ENCODE measurements at regions not wholly inside any gene's neighbourhood (a gene's known extent, or its start where the extent isn't known, plus 50 kb on each side); places are given as distances from the start of the nearest gene placed in this dataset.
"Not testable (repeated sequence)": the region's sequence is repeated elsewhere in the genome, so short reads cannot be mapped to it uniquely, and the experiment has no call there.

DNA sequence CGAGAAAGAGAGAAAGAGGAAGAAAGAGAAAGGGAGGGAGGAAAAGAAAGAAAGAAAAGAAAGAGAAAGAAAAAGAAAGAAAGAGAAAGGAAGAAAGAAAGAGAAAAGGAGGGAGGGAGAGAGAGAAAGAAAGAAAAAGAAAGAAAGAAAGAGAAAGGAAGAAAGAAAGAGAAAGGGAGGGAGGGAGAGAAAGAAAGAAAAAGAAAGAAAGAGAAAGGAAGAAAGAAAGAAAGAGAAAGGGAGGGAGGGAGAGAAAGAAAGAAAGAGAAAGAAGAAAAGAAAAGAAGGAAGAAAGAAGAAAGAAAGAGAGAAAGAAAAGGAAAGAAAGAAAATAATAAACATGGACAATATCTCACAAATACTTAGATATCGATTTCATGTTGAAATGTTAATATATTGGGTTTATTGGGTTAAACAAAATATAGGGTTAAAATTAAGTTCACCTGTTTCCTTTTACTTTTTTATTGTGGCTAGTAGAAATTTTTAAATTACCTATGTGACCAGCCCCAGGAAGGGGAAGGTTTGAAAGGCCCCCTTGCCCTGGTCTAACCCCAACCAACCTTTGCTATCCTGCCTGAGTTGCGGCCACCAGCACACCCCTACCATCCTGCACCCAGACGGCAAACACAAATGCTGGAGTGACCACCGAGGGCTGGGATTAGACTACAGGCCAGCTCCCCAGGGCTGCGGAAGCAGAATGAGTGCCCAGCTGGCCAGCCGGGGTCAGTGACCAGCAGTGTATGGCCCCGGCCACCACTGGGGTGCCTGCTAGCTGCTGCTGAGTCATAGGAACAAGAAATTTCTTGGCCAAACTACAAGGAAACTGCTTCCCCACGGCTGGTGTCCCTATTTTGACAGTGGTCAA lies 81.0 kb upstream of the FGF3 start:
- Histone ChIP-seq H3K23me2 (ENCODE audit: insufficient read length, low read depth, low read length, poor library complexity, severe bottlenecking) (no peaks in the 10 kb centered on the region), H3K4me2 (ENCODE audit: insufficient read depth, insufficient read length, low read length) (no peak overlapping the region), H4K91ac (ENCODE audit: insufficient read length, low read depth, low read length) (no peak overlapping the region), H3K27me3 (ENCODE audit: insufficient read depth, low read length) (no peaks in the 10 kb centered on the region), H3K56ac (ENCODE audit: insufficient read length, low read depth, low read length) (no peak overlapping the region), H2BK15ac (ENCODE audit: low read depth, low read length) (no peak overlapping the region), H2BK5ac (ENCODE audit: insufficient read length, low read length) (no peak overlapping the region), H3K4ac (ENCODE audit: low read depth, low read length) (no peak overlapping the region), H3K4me1 (ENCODE audit: insufficient read depth, low read length) (no peaks in the 10 kb centered on the region), H3K27ac (ENCODE audit: insufficient read length, low read depth, low read length) (no peak overlapping the region), H2BK12ac (ENCODE audit: insufficient read length, low read depth, low read length) (no peak overlapping the region), H3K9ac (ENCODE audit: extremely low read depth, insufficient read length, low read length) (no peak overlapping the region), H3K23ac (ENCODE audit: insufficient read length, low read depth, low read length) (no peak overlapping the region), H2AFZ (ENCODE audit: low read length) (no peak overlapping the region), H3K18ac (ENCODE audit: insufficient read length, low read depth, low read length) (no peak overlapping the region), H3K79me2 (ENCODE audit: insufficient read depth, low read length) (no peaks in the 10 kb centered on the region), H4K8ac (replicated peaks; ENCODE audit: insufficient read length, low read depth, low read length) (no peak overlapping the region), H2BK20ac (ENCODE audit: low read depth, low read length, poor library complexity, severe bottlenecking) (no peak overlapping the region), H3K9me3 (ENCODE audit: control insufficient read depth, low read depth, low read length) (no peaks in the 10 kb centered on the region), H3K14ac (ENCODE audit: insufficient read depth, low read length) (no peak overlapping the region), H2AK5ac (ENCODE audit: insufficient read length, low read length) (no peak overlapping the region), H2BK120ac (ENCODE audit: low read depth, low read length, poor library complexity, severe bottlenecking) (no peak overlapping the region), H4K20me1 (ENCODE audit: control insufficient read depth, insufficient read depth, insufficient read length) (no peaks in the 10 kb centered on the region), H3K79me1 (ENCODE audit: insufficient read depth, low read depth, low read length, poor library complexity, severe bottlenecking) (no peaks in the 10 kb centered on the region), H4K5ac (ENCODE audit: insufficient read length, low read depth, low read length) (no peak overlapping the region), H3T11ph (ENCODE audit: low read length) (no peak overlapping the region)
- no CpG with 5 or more reads among the region's 9 CpGs for WGBS (ENCODE audit: extremely low coverage, insufficient read length, low lambda C conversion rate)
- peaks cover 33% of the 10 kb centered on the region for H3K27me3 Mint-ChIP-seq (ENCODE audit: low read depth)
- peak overlapping the region in 1 of 3 experiments; percentile 15; a peak in 1 of 7 replicates for H3K27ac Mint-ChIP-seq
- TF ChIP-seq, protein P1, sequence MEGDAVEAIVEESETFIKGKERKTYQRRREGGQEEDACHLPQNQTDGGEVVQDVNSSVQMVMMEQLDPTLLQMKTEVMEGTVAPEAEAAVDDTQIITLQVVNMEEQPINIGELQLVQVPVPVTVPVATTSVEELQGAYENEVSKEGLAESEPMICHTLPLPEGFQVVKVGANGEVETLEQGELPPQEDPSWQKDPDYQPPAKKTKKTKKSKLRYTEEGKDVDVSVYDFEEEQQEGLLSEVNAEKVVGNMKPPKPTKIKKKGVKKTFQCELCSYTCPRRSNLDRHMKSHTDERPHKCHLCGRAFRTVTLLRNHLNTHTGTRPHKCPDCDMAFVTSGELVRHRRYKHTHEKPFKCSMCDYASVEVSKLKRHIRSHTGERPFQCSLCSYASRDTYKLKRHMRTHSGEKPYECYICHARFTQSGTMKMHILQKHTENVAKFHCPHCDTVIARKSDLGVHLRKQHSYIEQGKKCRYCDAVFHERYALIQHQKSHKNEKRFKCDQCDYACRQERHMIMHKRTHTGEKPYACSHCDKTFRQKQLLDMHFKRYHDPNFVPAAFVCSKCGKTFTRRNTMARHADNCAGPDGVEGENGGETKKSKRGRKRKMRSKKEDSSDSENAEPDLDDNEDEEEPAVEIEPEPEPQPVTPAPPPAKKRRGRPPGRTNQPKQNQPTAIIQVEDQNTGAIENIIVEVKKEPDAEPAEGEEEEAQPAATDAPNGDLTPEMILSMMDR (conservative IDR thresholded peaks at IDR 0.05): no peak
- 0 out of 4 replicates have a peak, but pooled peaks cover 0 to 4% of the 10 kb centered on the region in 2 experiments for H3K4me1 Mint-ChIP-seq
- H3K9me3 Mint-ChIP-seq: peaks cover 9 to 10% of the 10 kb centered on the region in 2 experiments
- peaks cover 0 to 4% (median 0%) of the 10 kb centered on the region in 3 experiments; a peak in 1 of 7 replicates for H3K36me3 Mint-ChIP-seq (ENCODE audit: insufficient read depth in 1 of 3, low read depth in 3 of 3)
- no peak for DNase-seq
- H3K4me3 Mint-ChIP-seq: no peak overlapping the region

DNA sequence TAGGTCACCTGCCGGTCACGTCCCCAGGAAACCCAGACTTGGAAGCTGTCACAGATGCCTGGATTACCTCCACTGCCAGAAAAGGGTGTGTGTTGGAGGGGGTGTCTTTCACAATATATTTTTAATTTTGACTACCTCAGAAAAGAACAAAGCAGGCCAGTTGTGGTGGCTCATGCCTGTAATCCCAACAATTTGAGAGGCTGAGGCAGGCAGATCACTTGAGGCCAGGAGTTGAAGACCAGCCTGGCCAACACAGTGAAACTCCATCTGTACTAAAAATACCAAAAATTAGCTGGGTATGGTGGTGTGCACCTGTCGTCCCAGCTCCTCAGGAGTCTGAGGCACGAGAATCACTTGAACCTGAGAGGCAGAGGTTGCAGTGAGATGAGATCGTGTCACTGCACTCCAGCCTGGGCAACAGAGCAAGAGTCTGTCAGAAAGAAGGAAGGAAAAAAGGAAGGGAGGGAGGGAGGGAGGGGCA lies 81.6 kb upstream of the FGF3 start:
- not testable (repeated sequence) for H3K27ac ChIP-seq (ENCODE audit: insufficient read length, low read depth, low read length); H3K4me1 Mint-ChIP-seq; H4K91ac ChIP-seq (ENCODE audit: insufficient read length, low read depth, low read length); H2BK120ac ChIP-seq (ENCODE audit: low read depth, low read length, poor library complexity, severe bottlenecking); H3T11ph ChIP-seq (ENCODE audit: low read length); H3K4me3 Mint-ChIP-seq; H3K9me3 ChIP-seq (ENCODE audit: control insufficient read depth, low read depth, low read length); H4K8ac ChIP-seq (replicated peaks; ENCODE audit: insufficient read length, low read depth, low read length); H3K4ac ChIP-seq (ENCODE audit: low read depth, low read length); H2BK20ac ChIP-seq (ENCODE audit: low read depth, low read length, poor library complexity, severe bottlenecking); H3K23me2 ChIP-seq (ENCODE audit: insufficient read length, low read depth, low read length, poor library complexity, severe bottlenecking); H3K56ac ChIP-seq (ENCODE audit: insufficient read length, low read depth, low read length); H3K18ac ChIP-seq (ENCODE audit: insufficient read length, low read depth, low read length); H2BK5ac ChIP-seq (ENCODE audit: insufficient read length, low read length); H2AFZ ChIP-seq (ENCODE audit: low read length); H3K27me3 ChIP-seq (ENCODE audit: insufficient read depth, low read length); H2BK12ac ChIP-seq (ENCODE audit: insufficient read length, low read depth, low read length); H4K5ac ChIP-seq (ENCODE audit: insufficient read length, low read depth, low read length); DNase-seq; H3K36me3 Mint-ChIP-seq (ENCODE audit: insufficient read depth in 1 of 3, low read depth in 3 of 3); H2AK5ac ChIP-seq (ENCODE audit: insufficient read length, low read length); H3K79me1 ChIP-seq (ENCODE audit: insufficient read depth, low read depth, low read length, poor library complexity, severe bottlenecking); H2BK15ac ChIP-seq (ENCODE audit: low read depth, low read length); H3K4me1 ChIP-seq (ENCODE audit: insufficient read depth, low read length); H3K4me2 ChIP-seq (ENCODE audit: insufficient read depth, insufficient read length, low read length); H3K14ac ChIP-seq (ENCODE audit: insufficient read depth, low read length); H3K23ac ChIP-seq (ENCODE audit: insufficient read length, low read depth, low read length); H4K20me1 ChIP-seq (ENCODE audit: control insufficient read depth, insufficient read depth, insufficient read length); H3K79me2 ChIP-seq (ENCODE audit: insufficient read depth, low read length); H3K9ac ChIP-seq (ENCODE audit: extremely low read depth, insufficient read length, low read length)
- Mint-ChIP-seq H3K27ac (peak overlapping the region in 1 of 3 experiments; percentile 85; a peak in 1 of 7 replicates), H3K9me3 (peaks cover 9 to 10% of the 10 kb centered on the region in 2 experiments), H3K27me3 (ENCODE audit: low read depth) (peaks cover 33% of the 10 kb centered on the region)
- no CpG with 5 or more reads among the region's 5 CpGs for WGBS (ENCODE audit: extremely low coverage, insufficient read length, low lambda C conversion rate)
